HCT116 (cell line): ENCODE measurements at regions not wholly inside any gene's neighbourhood (a gene's known extent, or its start where the extent isn't known, plus 50 kb on each side); places are given as distances from the start of the nearest gene placed in this dataset.

Source experiments
- ATAC-seq: fragments of 200-7000 bp; cut with Tn5 transposase; 2 replicates; pipeline ENCODE4 v1.9.1; 2020; ENCODE audit warnings: mild to moderate bottlenecking, moderate library complexity
- BruUV-seq: library from RNA; stranded (reverse); fragments of 400-500 nt; replicated peaks from 2 replicates; lab custom pipeline; 2021; lab: Mats Ljungman, UMichigan
- CTCF ChIA-PET: fragments of 300-600 bp; sonication (Branson Sonifier 250); formaldehyde crosslinking; loops from one replicate; lab custom pipeline; 2021; ENCODE audit warnings: antibody characterized with exemption; lab: Charles Lee
- POLR2A ChIA-PET: fragments of 300-600, 350-600 bp; sonication (Branson Sonifier 250); formaldehyde crosslinking; loops from one replicate; lab custom pipeline; 2021; ENCODE audit warnings: antibody characterized with exemption; lab: Charles Lee
- RAD21 ChIA-PET, 2 experiments: fragments of 300-600 bp; sonication (Branson Sonifier 250); formaldehyde crosslinking; loops; one replicate each; lab custom pipeline; 2023; ENCODE audit warnings: low total read pairs in 2 of 2; ENCODE audit not compliant: uncharacterized antibody in 2 of 2, unreplicated experiment in 2 of 2, low non-redundant PET in 1 of 2; lab: Charles Lee
- DNase-seq: peaks from one replicate; pipeline ENCODE4 v3.0.0-alpha.2; 2010; ENCODE audit warnings: low read depth, low spot score
- H2AFZ ChIP-seq: fragments of 200-600 bp; shearing (Covaris generic), sonication (generic); 2 replicates; pipeline ENCODE4 v1.6.1; 2017; ENCODE audit warnings: low read depth, mixed run types, mixed read lengths, antibody characterized with exemption, low read length; ENCODE audit not compliant: poor library complexity, severe bottlenecking
- H3K27ac ChIP-seq: 2 replicates; pipeline ENCODE4 v1.5.1; 2012; ENCODE audit warnings: low read depth, low read length
- H3K27me3 ChIP-seq: fragments of 200-600 bp; sonication (generic); 2 replicates; pipeline ENCODE4 v1.6.1; 2016; ENCODE audit warnings: mixed run types, low read length, mixed read lengths; ENCODE audit not compliant: insufficient read depth
- H3K36me3 ChIP-seq, 2 experiments: fragments of 200-500 bp in 1 of 2; fragments of 200-600 bp in 1 of 2; sonication (Bioruptor generic) in 1 of 2; sonication (generic) in 1 of 2; 2 replicates each; pipeline versions ENCODE4 v1.5.1 to v1.6.1; 2014 to 2016; ENCODE audit warnings: low read length in 2 of 2, inconsistent platforms in 1 of 2, mixed read lengths in 1 of 2, mixed run types in 1 of 2; ENCODE audit not compliant: insufficient read depth in 2 of 2, control insufficient read depth in 1 of 2
- H3K4me1 ChIP-seq, 2 experiments: fragments of 200-600 bp in 1 of 2; sonication (generic) in 1 of 2; 2 replicates each; pipeline versions ENCODE4 v1.5.1 to v1.6.1; 2012 to 2017; ENCODE audit warnings: low read length in 2 of 2, inconsistent platforms in 1 of 2, mild to moderate bottlenecking in 1 of 2, mixed read lengths in 1 of 2, mixed run types in 1 of 2, moderate library complexity in 1 of 2; ENCODE audit not compliant: insufficient read depth in 2 of 2, control insufficient read depth in 1 of 2
- H3K4me2 ChIP-seq: fragments of 200-600 bp; sonication (generic); 2 replicates; pipeline ENCODE4 v1.6.1; 2017; ENCODE audit warnings: mixed run types, low read length, mixed read lengths
- H3K4me3 ChIP-seq, 2 experiments: fragments of 200-600 bp in 1 of 2; sonication (generic) in 1 of 2; replicated peaks in 1 of 2; 2 replicates each; pipeline ENCODE4 v1.5.1; 2011 to 2016; ENCODE audit warnings: low read length in 2 of 2, control low read depth in 1 of 2, low read depth in 1 of 2, mild to moderate bottlenecking in 1 of 2, mixed read lengths in 1 of 2, mixed run types in 1 of 2
- H3K79me2 ChIP-seq: fragments of 200-600 bp; sonication (generic); 2 replicates; pipeline ENCODE4 v1.6.1; 2017; ENCODE audit warnings: mild to moderate bottlenecking, mixed run types, low read length, moderate library complexity, mixed read lengths; ENCODE audit not compliant: insufficient read depth
- H3K9ac ChIP-seq: fragments of 200-600 bp; sonication (generic); 2 replicates; pipeline ENCODE4 v1.6.1; 2016; ENCODE audit warnings: low read length, mixed read lengths
- H3K9me2 ChIP-seq: fragments of 200-600 bp; sonication (generic), shearing (Covaris generic); 2 replicates; pipeline ENCODE4 v1.6.1; 2017; ENCODE audit warnings: mixed run types, mild to moderate bottlenecking, moderate library complexity; ENCODE audit not compliant: insufficient read depth
- H3K9me3 ChIP-seq, 2 experiments: fragments of 200-500 bp in 1 of 2; fragments of 200-600 bp in 1 of 2; sonication (Bioruptor generic) in 1 of 2; sonication (generic) in 1 of 2; 2 replicates each; pipeline ENCODE4 v1.6.1; 2014 to 2017; ENCODE audit warnings: low read length in 2 of 2, mixed read lengths in 2 of 2, inconsistent platforms in 1 of 2, low read depth in 1 of 2, mild to moderate bottlenecking in 1 of 2, mixed run types in 1 of 2, moderate library complexity in 1 of 2; ENCODE audit not compliant: control insufficient read depth in 1 of 2, insufficient read depth in 1 of 2
- H4K20me1 ChIP-seq: fragments of 200-600 bp; sonication (generic), shearing (Covaris generic); 2 replicates; pipeline ENCODE4 v1.6.1; 2017; ENCODE audit warnings: mixed run types, mild to moderate bottlenecking, moderate library complexity; ENCODE audit not compliant: insufficient read depth
- CBX3 ChIP-seq: IDR thresholded peaks from 2 replicates; pipeline ENCODE4 v1.6.1; 2012; ENCODE audit warnings: low read depth
- EGR1 ChIP-seq: IDR thresholded peaks from 2 replicates; pipeline ENCODE4 v1.6.1; 2012; ENCODE audit warnings: low read depth
- ELF1 ChIP-seq: IDR thresholded peaks from 2 replicates; pipeline ENCODE4 v1.6.1; 2012; ENCODE audit warnings: low read depth, borderline replicate concordance
- EZH2 ChIP-seq: fragments of 200-600 bp; sonication (generic); IDR thresholded peaks from 2 replicates; pipeline ENCODE4 v1.6.1; 2017; ENCODE audit warnings: antibody characterized with exemption, mixed run types
- EZH2phosphoT487 ChIP-seq: fragments of 200-600 bp; IDR thresholded peaks from 2 replicates; pipeline ENCODE4 v1.6.1; 2018; ENCODE audit warnings: antibody characterized with exemption, borderline replicate concordance
- FOSL1 ChIP-seq: IDR thresholded peaks from 2 replicates; pipeline ENCODE4 v1.6.1; 2012; ENCODE audit warnings: low read depth
- JUND ChIP-seq: IDR thresholded peaks from 2 replicates; pipeline ENCODE4 v1.6.1; 2012
- POLR2A ChIP-seq: IDR thresholded peaks from 2 replicates; pipeline ENCODE4 v1.7.0; 2011; ENCODE audit warnings: borderline replicate concordance; ENCODE audit not compliant: insufficient read depth, insufficient read length; ENCODE audit errors: extremely low read depth
- POLR2AphosphoS5 ChIP-seq: IDR thresholded peaks from 2 replicates; pipeline ENCODE4 v1.6.1; 2011; ENCODE audit warnings: mild to moderate bottlenecking, low read depth, low read length, moderate library complexity
- RAD21 ChIP-seq: IDR thresholded peaks from 2 replicates; pipeline ENCODE4 v1.6.1; 2012; ENCODE audit warnings: low read depth, mild to moderate bottlenecking
- REST ChIP-seq: IDR thresholded peaks from 2 replicates; pipeline ENCODE4 v1.6.1; 2012; ENCODE audit warnings: low read depth
- SIN3A ChIP-seq: IDR thresholded peaks from 2 replicates; pipeline ENCODE4 v1.6.1; 2012; ENCODE audit warnings: low read depth
- SP1 ChIP-seq: IDR thresholded peaks from 2 replicates; pipeline ENCODE4 v1.6.1; 2012; ENCODE audit warnings: low read depth
- YY1 ChIP-seq: IDR thresholded peaks from 2 replicates; pipeline ENCODE4 v1.6.1; 2011; ENCODE audit warnings: low read length, low read depth, moderate library complexity, mild to moderate bottlenecking; ENCODE audit not compliant: insufficient replicate concordance; ENCODE audit errors: extremely low read depth
- ZFX ChIP-seq: fragments of 450-650 bp; IDR thresholded peaks from 2 replicates; pipeline ENCODE4 v1.6.1; 2017
- intact Hi-C: fragments of 100-400 bp; cut with micrococcal nuclease; formaldehyde crosslinking; loops from 2 replicates; pipeline ENCODE4 v1.10.0; 2022
- TF ChIP-seq, protein P1 (sequence below): IDR thresholded peaks from 2 replicates; pipeline ENCODE4 v1.6.1; 2012

DNA sequence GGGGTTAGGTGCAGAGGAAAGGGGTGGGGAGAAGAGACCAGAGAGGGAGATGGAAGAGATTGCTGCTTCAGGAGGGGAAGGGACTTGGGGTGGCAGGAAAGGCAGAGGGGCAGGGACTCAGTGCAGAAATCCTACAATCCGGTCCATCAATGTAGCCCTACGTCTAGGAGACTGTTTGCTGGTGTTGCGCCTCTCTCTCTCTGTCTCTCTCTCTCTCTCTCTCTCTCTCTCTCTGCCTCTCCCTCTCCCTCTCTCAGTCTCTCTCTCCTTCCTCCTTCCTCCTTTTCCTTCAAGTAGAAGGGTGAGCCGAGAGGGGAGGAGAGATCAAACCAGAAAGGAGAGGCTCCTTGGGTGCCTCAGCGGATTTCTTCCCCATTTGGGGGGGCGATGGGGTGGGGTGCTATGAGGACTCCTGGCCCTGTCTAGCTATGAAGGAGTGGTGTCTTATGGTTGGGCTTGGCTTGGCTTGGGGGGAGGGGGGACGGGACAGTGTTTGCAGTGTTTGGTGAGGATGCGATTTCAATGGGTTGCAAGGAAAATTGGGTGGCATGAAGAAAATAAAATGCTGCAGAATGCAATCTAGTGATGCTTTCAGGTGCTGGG is 181.2 kb downstream of the TBXT start:
- Histone ChIP-seq H3K9ac (no peak overlapping the region), H3K9me3 (no peaks in the 10 kb centered on the region), H3K79me2 (no peaks in the 10 kb centered on the region), H4K20me1 (no peaks in the 10 kb centered on the region), H2AFZ (no peak overlapping the region), H3K27me3 (no peaks in the 10 kb centered on the region), H3K4me1 (peaks cover 0 to 3% of the 10 kb centered on the region in 2 experiments; a peak in 1 of 4 replicates), H3K27ac (no peak overlapping the region), H3K36me3 (no peaks in the 10 kb centered on the region), H3K4me2 (no peak overlapping the region), H3K9me2 (no peaks in the 10 kb centered on the region), H3K4me3 (no peak overlapping the region)
- no peak for ATAC-seq
- ChIA-PET RAD21 (no interaction called here), POLR2A (no interaction called here), CTCF (no interaction called here)
- BruUV-seq, result no TSS peak
- TF ChIP-seq EZH2phosphoT487 (no peak), POLR2AphosphoS5 (no peak)
- intact Hi-C loops, result no loop called here
- DNase-seq, result no peak

DNA sequence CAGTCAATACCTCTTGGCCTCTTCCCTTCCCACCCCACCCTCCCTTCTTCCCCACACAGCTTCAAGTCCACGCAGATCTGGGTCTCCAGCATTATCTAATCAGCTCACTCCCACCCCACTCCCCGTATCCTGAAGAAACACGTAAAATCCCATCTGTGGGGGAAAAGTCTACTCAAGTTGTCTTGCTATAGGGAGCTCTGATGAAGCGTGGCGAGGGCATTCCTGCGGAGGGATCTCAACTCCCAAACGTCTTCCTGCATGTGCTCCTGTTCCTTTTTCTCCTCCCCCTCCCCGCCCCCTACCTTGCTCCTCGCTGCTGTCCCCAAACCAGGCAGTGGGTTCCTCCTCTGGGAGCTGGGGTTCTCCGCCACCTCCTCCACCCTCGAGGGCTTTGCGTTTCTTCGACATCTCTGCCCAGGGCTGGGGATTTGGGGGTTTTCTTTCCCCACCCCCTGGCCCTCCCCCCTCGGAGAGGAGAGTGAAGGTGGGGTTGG is 181.8 kb downstream of the TBXT start:
- H3K9ac ChIP-seq, result no peak overlapping the region
- ChIA-PET RAD21 (no interaction called here), POLR2A (no interaction called here), CTCF (no interaction called here)
- peaks cover 0 to 3% of the 10 kb centered on the region in 2 experiments; a peak in 1 of 4 replicates for H3K4me1 ChIP-seq
- no peaks in the 10 kb centered on the region for H3K79me2 ChIP-seq
- DNase-seq, result no peak
- H3K9me2 ChIP-seq, result no peaks in the 10 kb centered on the region
- no peak overlapping the region for H3K4me3 ChIP-seq
- no peak overlapping the region for H3K4me2 ChIP-seq
- H3K27me3 ChIP-seq, result no peaks in the 10 kb centered on the region
- BruUV-seq, result no TSS peak
- H2AFZ ChIP-seq, result no peak overlapping the region
- H3K36me3 ChIP-seq, result no peaks in the 10 kb centered on the region
- no peak for TF ChIP-seq JUND
- no peak for TF ChIP-seq SIN3A
- no peak for TF ChIP-seq ELF1
- TF ChIP-seq, protein P1, sequence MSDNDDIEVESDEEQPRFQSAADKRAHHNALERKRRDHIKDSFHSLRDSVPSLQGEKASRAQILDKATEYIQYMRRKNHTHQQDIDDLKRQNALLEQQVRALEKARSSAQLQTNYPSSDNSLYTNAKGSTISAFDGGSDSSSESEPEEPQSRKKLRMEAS, result no peak
- TF ChIP-seq EGR1, result no peak
- no peak for TF ChIP-seq ZFX
- TF ChIP-seq CBX3, result no peak
- TF ChIP-seq EZH2, result no peak
- no peak for TF ChIP-seq YY1
- no peak for TF ChIP-seq POLR2A
- no peak for TF ChIP-seq REST
- TF ChIP-seq RAD21, result no peak
- no peak for TF ChIP-seq POLR2AphosphoS5
- no peak for TF ChIP-seq SP1
- no peak for TF ChIP-seq FOSL1
- TF ChIP-seq EZH2phosphoT487, result no peak
- ATAC-seq, result no peak
- intact Hi-C loops, result no loop called here
- H3K27ac ChIP-seq, result no peak overlapping the region
- no peaks in the 10 kb centered on the region for H3K9me3 ChIP-seq
- H4K20me1 ChIP-seq, result no peaks in the 10 kb centered on the region
